Progenitor cell of endocrine pancreas (in vitro differentiated cells): ENCODE measurements at regions not wholly inside any gene's neighbourhood (a gene's known extent, or its start where the extent isn't known, plus 50 kb on each side); places are given as distances from the start of the nearest gene placed in this dataset.

Source experiments
- DNase-seq: peaks from one replicate; pipeline ENCODE4 v3.0.0; 2021; ENCODE audit warnings: low spot score; ENCODE audit not compliant: unreplicated experiment
- H3K27ac Mint-ChIP-seq: 2 replicates; pipeline ENCODE4 v1.8.0; 2021; ENCODE audit warnings: mild to moderate bottlenecking, moderate library complexity, mixed read lengths
- H3K27me3 Mint-ChIP-seq: 2 replicates; pipeline ENCODE4 v1.8.0; 2021; ENCODE audit warnings: mixed read lengths
- H3K36me3 Mint-ChIP-seq: 2 replicates; pipeline ENCODE4 v1.8.0; 2022; ENCODE audit warnings: mixed read lengths; ENCODE audit not compliant: insufficient read depth
- H3K4me1 Mint-ChIP-seq: 2 replicates; pipeline ENCODE4 v1.8.0; 2021; ENCODE audit warnings: low read depth, mixed read lengths
- H3K4me3 Mint-ChIP-seq: 2 replicates; pipeline ENCODE4 v1.8.0; 2021; ENCODE audit warnings: low read depth, mild to moderate bottlenecking, moderate library complexity, mixed read lengths
- H3K9me3 Mint-ChIP-seq: 2 replicates; pipeline ENCODE4 v1.8.0; 2021; ENCODE audit warnings: low read depth, mixed read lengths
- TF ChIP-seq, protein P1 (sequence below): fragments of 200-600 bp; sonication (generic); IDR thresholded peaks from one replicate; pipeline ENCODE4 v1.5.0; 2021; ENCODE audit warnings: antibody characterized with exemption, mild to moderate bottlenecking; ENCODE audit not compliant: unreplicated experiment

DNA sequence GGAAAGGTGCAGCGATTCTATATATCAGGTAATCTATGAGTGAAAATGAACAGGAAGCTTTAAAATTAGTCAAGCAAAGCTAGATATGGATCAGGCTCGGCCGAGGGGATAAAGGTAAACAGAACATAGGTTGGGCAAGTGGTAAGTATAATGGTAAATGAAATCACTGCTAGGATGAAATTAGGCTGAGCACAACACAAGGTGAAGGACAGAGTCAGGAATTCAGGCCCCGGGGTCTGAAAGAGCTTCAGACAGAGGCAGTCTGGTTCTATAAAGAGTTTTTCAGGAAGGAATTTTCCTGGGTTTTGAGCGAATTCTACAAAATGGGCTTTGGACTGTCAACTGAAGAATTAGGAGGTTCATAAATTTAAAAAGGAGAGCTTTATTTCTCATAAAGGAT, 513.2 kb upstream of the CDH2 start:
- no peaks in the 10 kb centered on the region for H3K27me3 Mint-ChIP-seq
- no peak overlapping the region for H3K4me3 Mint-ChIP-seq
- H3K4me1 Mint-ChIP-seq: peaks cover 4% of the 10 kb centered on the region
- TF ChIP-seq, protein P1, sequence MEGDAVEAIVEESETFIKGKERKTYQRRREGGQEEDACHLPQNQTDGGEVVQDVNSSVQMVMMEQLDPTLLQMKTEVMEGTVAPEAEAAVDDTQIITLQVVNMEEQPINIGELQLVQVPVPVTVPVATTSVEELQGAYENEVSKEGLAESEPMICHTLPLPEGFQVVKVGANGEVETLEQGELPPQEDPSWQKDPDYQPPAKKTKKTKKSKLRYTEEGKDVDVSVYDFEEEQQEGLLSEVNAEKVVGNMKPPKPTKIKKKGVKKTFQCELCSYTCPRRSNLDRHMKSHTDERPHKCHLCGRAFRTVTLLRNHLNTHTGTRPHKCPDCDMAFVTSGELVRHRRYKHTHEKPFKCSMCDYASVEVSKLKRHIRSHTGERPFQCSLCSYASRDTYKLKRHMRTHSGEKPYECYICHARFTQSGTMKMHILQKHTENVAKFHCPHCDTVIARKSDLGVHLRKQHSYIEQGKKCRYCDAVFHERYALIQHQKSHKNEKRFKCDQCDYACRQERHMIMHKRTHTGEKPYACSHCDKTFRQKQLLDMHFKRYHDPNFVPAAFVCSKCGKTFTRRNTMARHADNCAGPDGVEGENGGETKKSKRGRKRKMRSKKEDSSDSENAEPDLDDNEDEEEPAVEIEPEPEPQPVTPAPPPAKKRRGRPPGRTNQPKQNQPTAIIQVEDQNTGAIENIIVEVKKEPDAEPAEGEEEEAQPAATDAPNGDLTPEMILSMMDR: no peak
- H3K36me3 Mint-ChIP-seq: no peaks in the 10 kb centered on the region
- H3K9me3 Mint-ChIP-seq: no peaks in the 10 kb centered on the region
- no peak overlapping the region for H3K27ac Mint-ChIP-seq
- DNase-seq: no peak

DNA sequence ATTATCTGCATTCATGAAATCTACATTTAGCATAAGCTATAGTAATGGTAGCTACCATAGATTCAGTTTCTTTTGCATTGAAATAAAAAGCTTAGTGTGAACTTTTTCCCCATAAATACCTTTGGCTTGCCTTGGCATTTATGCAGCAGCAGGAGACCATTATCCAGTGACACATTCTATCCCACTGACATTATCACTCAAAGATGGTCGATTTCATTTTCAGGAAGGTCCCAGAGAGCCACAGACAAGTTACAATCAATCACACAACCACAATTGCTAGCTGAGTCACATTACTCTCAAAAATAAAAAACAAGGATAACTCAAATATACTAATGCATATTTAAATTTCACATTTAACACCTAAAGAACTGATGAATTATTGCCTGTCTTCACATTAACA, 512.7 kb upstream of the CDH2 start:
- H3K27me3 Mint-ChIP-seq: no peaks in the 10 kb centered on the region
- H3K27ac Mint-ChIP-seq: no peak overlapping the region
- no peaks in the 10 kb centered on the region for H3K36me3 Mint-ChIP-seq
- TF ChIP-seq, protein P1: no peak
- H3K4me1 Mint-ChIP-seq: peaks cover 4% of the 10 kb centered on the region
- DNase-seq: no peak
- no peaks in the 10 kb centered on the region for H3K9me3 Mint-ChIP-seq
- H3K4me3 Mint-ChIP-seq: no peak overlapping the region

DNA sequence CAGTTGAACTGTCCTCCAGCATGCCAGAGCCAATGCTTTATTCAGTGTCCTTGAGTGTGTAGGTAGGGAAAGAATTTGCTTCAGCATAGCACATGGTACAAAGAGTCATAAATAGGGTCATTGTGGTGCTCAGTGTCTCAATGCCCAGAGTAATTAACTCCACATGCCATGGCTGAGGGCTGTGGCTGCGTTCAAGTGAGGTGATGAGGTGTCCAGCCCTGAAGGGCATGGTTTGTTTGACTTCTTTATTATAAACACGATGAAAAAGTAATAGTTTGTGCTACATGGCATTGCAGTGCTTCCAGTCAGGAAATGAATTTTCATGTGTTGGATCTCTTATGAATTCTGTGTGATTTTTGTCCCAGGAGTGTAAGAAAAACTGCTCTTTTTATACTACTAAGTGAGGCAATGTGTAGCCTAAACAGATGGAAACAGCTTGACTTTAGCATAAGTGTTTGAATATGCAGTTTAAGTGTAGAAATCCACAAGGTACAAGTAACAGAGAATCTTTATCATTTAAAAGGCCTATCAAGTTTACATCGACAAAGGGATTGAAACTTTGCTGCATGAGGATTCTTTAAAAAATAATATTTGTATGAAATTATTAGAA, 507.9 kb upstream of the CDH2 start:
- TF ChIP-seq, protein P1: no peak
- Mint-ChIP-seq H3K36me3 (no peaks in the 10 kb centered on the region), H3K9me3 (no peaks in the 10 kb centered on the region), H3K4me3 (no peak overlapping the region), H3K4me1 (peaks cover 10% of the 10 kb centered on the region), H3K27me3 (no peaks in the 10 kb centered on the region), H3K27ac (no peak overlapping the region)
- no peak for DNase-seq

DNA sequence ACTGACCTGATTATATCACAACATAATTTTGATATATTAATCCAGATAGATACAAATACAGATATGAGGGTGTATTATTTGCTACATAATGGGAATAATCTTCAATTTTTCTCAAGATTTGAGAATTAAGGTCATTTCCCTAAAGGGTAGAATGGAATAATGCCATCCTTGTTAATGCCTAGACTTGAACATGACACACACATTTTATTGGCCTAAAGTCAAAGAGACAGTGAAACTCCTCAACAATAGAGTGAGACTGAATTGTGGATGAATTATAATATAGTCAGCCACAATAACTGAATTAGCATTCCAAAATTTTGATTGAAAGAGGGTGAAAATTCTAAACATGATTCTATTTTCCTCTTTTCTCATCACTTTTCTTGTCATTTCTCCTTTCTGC, 506.0 kb upstream of the CDH2 start:
- Mint-ChIP-seq H3K4me3 (no peak overlapping the region), H3K36me3 (no peaks in the 10 kb centered on the region)
- TF ChIP-seq, protein P1: no peak

DNA sequence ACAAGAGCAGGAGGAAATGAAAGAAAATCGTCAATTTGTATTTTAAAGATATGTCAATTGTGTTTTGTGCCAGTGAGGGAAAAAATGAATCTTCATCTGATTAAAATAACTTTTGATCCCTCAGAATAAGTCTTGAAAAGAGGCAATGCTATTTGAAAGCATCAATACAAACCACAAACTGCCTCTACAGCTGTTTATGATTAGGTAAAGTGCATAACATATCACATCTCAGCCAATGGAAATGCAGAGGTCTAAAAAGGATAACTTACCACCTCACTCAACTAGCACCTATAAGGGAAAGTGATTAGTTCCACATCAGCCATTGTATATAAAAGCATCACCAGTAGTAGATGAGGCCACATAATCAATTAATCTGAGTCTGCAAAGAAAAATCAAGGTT, 492.2 kb upstream of the CDH2 start:
- H3K9me3 Mint-ChIP-seq: no peaks in the 10 kb centered on the region
- H3K27me3 Mint-ChIP-seq: no peaks in the 10 kb centered on the region
- DNase-seq: no peak
- H3K36me3 Mint-ChIP-seq: no peaks in the 10 kb centered on the region
- H3K4me3 Mint-ChIP-seq: no peak overlapping the region
- no peaks in the 10 kb centered on the region for H3K4me1 Mint-ChIP-seq
- TF ChIP-seq, protein P1: no peak
- no peak overlapping the region for H3K27ac Mint-ChIP-seq

More for the DNA sequence above, 506.0 kb upstream of the CDH2 start:
- no peak for DNase-seq
- no peaks in the 10 kb centered on the region for H3K9me3 Mint-ChIP-seq
- no peak overlapping the region for H3K27ac Mint-ChIP-seq
- peaks cover 14% of the 10 kb centered on the region for H3K4me1 Mint-ChIP-seq
- no peaks in the 10 kb centered on the region for H3K27me3 Mint-ChIP-seq
